Right lobe of liver (tissue), 4 donors: ENCODE measurements at regions not wholly inside any gene's neighbourhood (a gene's known extent, or its start where the extent isn't known, plus 50 kb on each side); places are given as distances from the start of the nearest gene placed in this dataset.

Experiments
- POLR2A ChIP-seq: fragments of 450-650 bp; IDR thresholded peaks from one replicate; pipeline ENCODE4 v1.6.1; 2017; ENCODE audit warnings: antibody characterized with exemption, mild to moderate bottlenecking
- TF ChIP-seq, protein P1 (sequence below), 4 donors: fragments of 200-600 bp in 3 of 4; fragments of 450-650 bp in 1 of 4; IDR thresholded peaks; one replicate each; pipeline versions ENCODE4 v1.5.1 to v1.8.0; 2016 to 2022; ENCODE audit warnings: antibody characterized with exemption in 4 of 4, mild to moderate bottlenecking in 2 of 4
- donor health status: DM: no; HTN: no; CAD: no.
- donor health status: DM: no; HTN: no; CAD: no.
- donor health status: DM: no; HTN: yes; CAD: no.

DNA sequence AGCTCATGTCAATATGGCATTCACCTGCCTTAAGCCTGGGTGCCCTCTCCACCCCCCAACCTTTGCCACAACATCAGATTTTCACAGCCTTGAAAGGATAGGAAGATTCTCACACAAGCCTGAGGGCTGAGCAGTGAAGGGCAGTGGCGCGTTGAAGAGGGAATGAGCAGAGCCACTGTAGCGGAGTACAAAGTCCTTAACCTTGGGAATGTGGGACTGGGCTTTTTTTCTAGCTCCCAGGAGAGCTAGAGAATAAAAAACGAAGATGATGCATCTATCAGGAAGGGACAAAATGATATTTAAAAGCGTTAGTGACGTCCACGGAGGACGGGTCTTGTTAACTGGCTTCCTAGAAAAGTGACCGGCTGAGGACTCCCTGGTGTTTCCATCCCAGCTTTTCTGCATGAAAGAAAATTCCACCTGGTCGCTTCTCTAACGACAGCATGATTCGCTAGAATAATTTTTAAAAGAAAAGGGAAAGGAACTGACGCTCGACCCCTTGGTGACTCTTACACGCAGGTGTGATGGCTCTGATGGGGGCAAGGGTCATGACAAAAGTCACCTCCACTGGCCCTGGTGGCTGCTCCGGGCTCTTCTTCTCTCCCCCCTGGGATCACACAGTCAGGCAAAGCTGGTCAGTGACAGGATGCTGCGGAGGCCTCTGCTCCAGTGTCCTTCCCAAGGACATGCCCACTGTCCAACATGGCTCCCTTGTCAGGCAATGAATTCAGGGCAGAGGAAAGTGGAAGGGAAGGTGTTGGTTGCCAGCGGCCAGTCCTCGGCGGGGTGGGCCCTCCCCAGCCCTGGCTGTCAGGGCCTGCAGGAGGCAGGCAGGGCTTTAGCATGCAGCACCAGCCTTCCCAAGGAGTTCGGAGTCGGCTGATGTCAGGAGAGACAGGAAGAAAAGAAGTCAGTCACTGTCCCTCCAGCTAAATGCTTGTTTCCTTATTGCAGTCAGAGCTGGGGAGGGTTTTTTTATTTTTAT, 58.4 kb upstream of the IRX3 start:
- TF ChIP-seq, protein P1, sequence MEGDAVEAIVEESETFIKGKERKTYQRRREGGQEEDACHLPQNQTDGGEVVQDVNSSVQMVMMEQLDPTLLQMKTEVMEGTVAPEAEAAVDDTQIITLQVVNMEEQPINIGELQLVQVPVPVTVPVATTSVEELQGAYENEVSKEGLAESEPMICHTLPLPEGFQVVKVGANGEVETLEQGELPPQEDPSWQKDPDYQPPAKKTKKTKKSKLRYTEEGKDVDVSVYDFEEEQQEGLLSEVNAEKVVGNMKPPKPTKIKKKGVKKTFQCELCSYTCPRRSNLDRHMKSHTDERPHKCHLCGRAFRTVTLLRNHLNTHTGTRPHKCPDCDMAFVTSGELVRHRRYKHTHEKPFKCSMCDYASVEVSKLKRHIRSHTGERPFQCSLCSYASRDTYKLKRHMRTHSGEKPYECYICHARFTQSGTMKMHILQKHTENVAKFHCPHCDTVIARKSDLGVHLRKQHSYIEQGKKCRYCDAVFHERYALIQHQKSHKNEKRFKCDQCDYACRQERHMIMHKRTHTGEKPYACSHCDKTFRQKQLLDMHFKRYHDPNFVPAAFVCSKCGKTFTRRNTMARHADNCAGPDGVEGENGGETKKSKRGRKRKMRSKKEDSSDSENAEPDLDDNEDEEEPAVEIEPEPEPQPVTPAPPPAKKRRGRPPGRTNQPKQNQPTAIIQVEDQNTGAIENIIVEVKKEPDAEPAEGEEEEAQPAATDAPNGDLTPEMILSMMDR (IDR thresholded peaks at IDR 0.05): no peak
- no peak for TF ChIP-seq POLR2A
